ENCODE measurements at regions not wholly inside any gene's neighbourhood (a gene's known extent, or its start where the extent isn't known, plus 50 kb on each side); places are given as distances from the start of the nearest gene placed in this dataset.

GRCh38 chr4:123257591-123257990 lies 139.0 kb upstream of the SPRY1 start:
- no peak overlapping the region for H3K4me3 ChIP-seq (ENCODE audit: control insufficient read depth, low read depth, low read length)
- TF ChIP-seq CTCF (conservative IDR thresholded peaks at IDR 0.05; ENCODE audit: control insufficient read depth, insufficient read depth, low read depth, low read length) = no peak
- DNase-seq (ENCODE audit: low read depth) = no peak

GRCh38 chr4:123259676-123260646 lies 136.6 kb upstream of the SPRY1 start:
- DNase-seq (ENCODE audit: low read depth) = no peak
- no peak overlapping the region for H3K4me3 ChIP-seq (ENCODE audit: control insufficient read depth, low read depth, low read length)
- TF ChIP-seq CTCF (conservative IDR thresholded peaks at IDR 0.05; ENCODE audit: control insufficient read depth, insufficient read depth, low read depth, low read length) = no peak

- TF ChIP-seq CTCF (conservative IDR thresholded peaks at IDR 0.05; ENCODE audit: control insufficient read depth, insufficient read depth, low read depth, low read length) = no peak
- H3K4me3 ChIP-seq (ENCODE audit: control insufficient read depth, low read depth, low read length) = no peak overlapping the region
- DNase-seq (ENCODE audit: low read depth) = no peak
These were observed 135.9 kb upstream of the SPRY1 start for GRCh38 chr4:123260653-123261052.

GRCh38 chr4:123262080-123262479 lies 134.5 kb upstream of the SPRY1 start:
- no peak for DNase-seq (ENCODE audit: low read depth)
- TF ChIP-seq CTCF (conservative IDR thresholded peaks at IDR 0.05; ENCODE audit: control insufficient read depth, insufficient read depth, low read depth, low read length) = no peak

GRCh38 chr4:123265443-123265842 lies 131.2 kb upstream of the SPRY1 start:
- no peak for DNase-seq (ENCODE audit: low read depth)
- TF ChIP-seq CTCF (conservative IDR thresholded peaks at IDR 0.05; ENCODE audit: control insufficient read depth, insufficient read depth, low read depth, low read length) = no peak
- no peak overlapping the region for H3K4me3 ChIP-seq (ENCODE audit: control insufficient read depth, low read depth, low read length)

More at GRCh38 chr4:123262080-123262479, 134.5 kb upstream of the SPRY1 start:
- H3K4me3 ChIP-seq (ENCODE audit: control insufficient read depth, low read depth, low read length) = no peak overlapping the region

- H3K4me3 ChIP-seq (ENCODE audit: control insufficient read depth, low read depth, low read length) = no peak overlapping the region
- no peak for DNase-seq (ENCODE audit: low read depth)
- no peak for TF ChIP-seq CTCF (conservative IDR thresholded peaks at IDR 0.05; ENCODE audit: control insufficient read depth, insufficient read depth, low read depth, low read length)
These were observed 130.4 kb upstream of the SPRY1 start for GRCh38 chr4:123266221-123266620.
